HL-60 (cell line): ENCODE measurements at regions not wholly inside any gene's neighbourhood (a gene's known extent, or its start where the extent isn't known, plus 50 kb on each side); places are given as distances from the start of the nearest gene placed in this dataset.

Source experiments
- CTCF ChIP-seq: IDR thresholded peaks from one replicate; pipeline ENCODE4 v1.5.1; 2011; ENCODE audit warnings: low read length, control low read depth, inconsistent platforms; ENCODE audit not compliant: insufficient read depth
- POLR2AphosphoS5 ChIP-seq: IDR thresholded peaks from 2 replicates; pipeline ENCODE4 v1.6.1; 2012; ENCODE audit warnings: low read depth
- REST ChIP-seq: IDR thresholded peaks from 2 replicates; pipeline ENCODE4 v1.6.1; 2012; ENCODE audit warnings: low read depth; ENCODE audit not compliant: insufficient replicate concordance
- SPI1 ChIP-seq: IDR thresholded peaks from 2 replicates; pipeline ENCODE4 v1.6.1; 2012; ENCODE audit warnings: low read depth, mild to moderate bottlenecking, borderline replicate concordance

GRCh38 chr12:87427770-87428169, 601.4 kb downstream of the C12orf50 start:
- no peak for TF ChIP-seq CTCF
- no peak for TF ChIP-seq POLR2AphosphoS5
- no peak for TF ChIP-seq REST
- TF ChIP-seq SPI1, result no peak
